GM10266 (cell line): ENCODE measurements at regions not wholly inside any gene's neighbourhood (a gene's known extent, or its start where the extent isn't known, plus 50 kb on each side); places are given as distances from the start of the nearest gene placed in this dataset.

Experiments
- DNase-seq: peaks from one replicate; pipeline ENCODE4 v3.0.0; 2012; ENCODE audit errors: extremely low spot score
- CTCF ChIP-seq: IDR thresholded peaks from 2 replicates; pipeline ENCODE4 v1.5.1; 2012; ENCODE audit warnings: mild to moderate bottlenecking, low read depth; ENCODE audit not compliant: control insufficient read depth, insufficient read depth; ENCODE audit errors: missing control alignments

DNA sequence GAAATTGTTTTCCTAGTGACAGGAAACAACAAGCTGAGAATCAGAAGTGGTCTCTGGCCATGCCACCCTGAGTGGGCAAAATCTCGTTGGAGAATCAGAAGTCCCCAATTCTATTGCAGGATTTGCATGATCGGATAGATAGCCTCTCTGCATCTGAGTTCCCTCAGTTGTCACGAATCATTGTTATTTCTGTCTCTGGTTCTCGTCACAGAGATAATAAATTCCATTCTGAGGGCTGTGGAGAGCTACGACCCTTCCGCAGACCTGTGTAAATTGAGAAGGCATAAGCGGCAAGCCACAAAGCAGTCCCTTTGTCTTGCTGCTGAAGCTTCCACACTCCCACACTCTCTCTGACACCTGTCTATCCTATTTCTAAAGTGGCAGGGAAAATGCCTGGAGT lies 102.4 kb upstream of the CNR1 start:
- no peak for DNase-seq
- no peak for TF ChIP-seq CTCF

DNA sequence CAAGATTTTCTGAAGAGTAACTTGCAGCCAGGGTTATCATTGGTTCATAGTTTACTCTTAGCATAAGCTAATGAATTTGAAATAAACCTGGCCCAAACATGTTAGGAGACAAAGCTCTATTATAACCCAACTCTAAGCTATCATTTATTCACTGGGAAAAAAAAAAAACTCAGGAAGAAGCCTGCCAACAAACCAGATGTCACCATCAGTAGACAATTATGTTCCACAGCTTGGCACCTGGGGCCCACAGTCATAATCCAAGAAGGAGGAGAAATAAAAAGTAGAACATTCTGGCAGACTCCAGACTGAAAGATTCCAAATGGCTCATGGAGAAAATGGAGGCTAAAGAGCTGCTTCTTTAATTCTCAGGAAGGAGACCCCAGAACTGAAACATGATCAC lies 100.0 kb upstream of the CNR1 start:
- no peak for TF ChIP-seq CTCF
- no peak for DNase-seq

GRCh38 chr6:88263591-88263990 lies 97.4 kb upstream of the CNR1 start:
- DNase-seq = no peak
- TF ChIP-seq CTCF = no peak

DNA sequence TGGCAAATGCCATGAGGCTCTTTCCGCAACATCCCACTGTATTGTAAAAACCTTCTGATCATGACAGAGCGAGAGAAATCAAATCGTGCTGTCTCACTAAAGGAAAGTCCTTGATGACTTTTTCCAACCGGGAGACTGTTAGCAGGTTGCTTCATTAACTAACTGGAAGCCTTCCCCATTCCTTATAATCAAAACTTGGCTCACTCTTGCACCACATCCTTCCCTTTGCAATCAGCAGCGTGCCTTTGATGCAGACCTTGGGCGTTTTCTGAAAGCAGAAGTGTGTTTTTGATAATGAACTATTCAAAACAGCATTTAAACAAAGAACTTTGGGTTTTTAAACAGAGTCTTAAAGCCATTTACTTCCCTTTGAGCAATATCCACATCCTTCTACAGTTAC lies 96.2 kb upstream of the CNR1 start:
- TF ChIP-seq CTCF = no peak
- no peak for DNase-seq

DNA sequence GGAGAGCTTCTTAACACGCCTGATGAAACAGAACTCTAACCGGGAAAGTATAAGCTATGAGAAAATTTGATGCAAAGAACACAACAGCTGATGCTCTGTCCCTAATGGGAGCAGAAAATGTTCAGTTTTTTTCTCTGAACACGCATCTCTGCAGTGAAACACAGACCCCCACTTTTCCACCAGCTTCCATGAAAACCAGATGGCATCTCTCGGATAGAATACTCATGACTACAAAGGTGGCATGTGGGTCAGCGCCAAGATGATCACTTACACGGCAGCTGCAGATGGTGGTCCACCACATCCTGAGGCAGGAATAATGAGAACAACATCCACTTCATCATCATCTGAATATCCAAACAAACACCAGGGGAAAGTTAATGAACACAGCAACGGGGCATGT lies 85.2 kb upstream of the CNR1 start:
- DNase-seq = no peak
- no peak for TF ChIP-seq CTCF

DNA sequence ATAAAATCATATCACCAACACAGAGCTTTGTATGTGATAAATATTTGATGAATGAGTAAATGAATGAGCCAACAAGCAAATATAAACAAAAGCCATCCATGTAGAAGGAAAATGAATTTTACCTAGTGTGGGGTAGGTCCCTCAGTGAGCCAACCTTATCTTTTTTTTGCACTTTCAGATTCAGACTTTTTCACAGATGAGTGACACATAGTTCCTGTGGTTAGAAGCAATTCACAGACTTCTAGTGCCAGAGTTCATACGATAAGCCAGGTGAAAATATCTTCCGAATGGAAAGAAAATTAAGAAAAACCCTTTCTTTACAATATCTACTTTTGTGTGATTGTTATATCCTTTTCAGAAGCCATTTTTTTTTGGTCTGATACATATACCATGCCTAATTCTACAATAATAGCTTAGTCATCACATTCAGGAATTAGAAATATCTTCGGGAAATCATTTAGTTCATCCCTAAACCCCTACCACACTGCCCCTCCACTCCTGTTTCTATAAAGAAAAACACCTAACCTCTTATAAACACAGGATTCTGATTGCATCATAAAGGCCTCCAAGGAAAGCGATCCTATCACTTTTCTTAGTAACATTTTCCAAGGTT lies 82.7 kb upstream of the CNR1 start:
- TF ChIP-seq CTCF = no peak
- no peak for DNase-seq

DNA sequence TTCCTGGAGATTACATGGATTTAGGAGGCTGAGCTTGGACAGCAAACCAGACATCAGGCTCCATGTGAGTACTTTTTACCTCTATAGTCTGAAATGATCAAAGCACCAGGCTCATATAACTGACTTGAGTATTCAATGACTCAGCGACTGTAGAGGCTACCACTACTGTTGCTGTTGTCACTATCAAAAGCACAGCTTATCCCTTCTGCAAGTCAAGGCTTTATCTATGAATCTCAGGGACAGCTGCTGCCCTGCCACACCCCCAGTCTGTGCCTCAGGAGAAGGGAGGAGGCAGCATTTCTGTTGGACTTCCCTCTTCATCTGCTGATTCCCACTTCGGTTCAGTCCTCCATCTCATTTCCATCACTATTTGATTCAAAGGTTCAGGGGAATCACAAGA lies 80.5 kb upstream of the CNR1 start:
- DNase-seq = no peak
- TF ChIP-seq CTCF = no peak
